ENCODE measurements at regions not wholly inside any gene's neighbourhood (a gene's known extent, or its start where the extent isn't known, plus 50 kb on each side); places are given as distances from the start of the nearest gene placed in this dataset.

GRCh38 chr4:100806988-100807387 is 289.2 kb upstream of the EMCN start:
- TF ChIP-seq POLR2A (IDR thresholded peaks at IDR 0.05) (no peak), CTCF (IDR thresholded peaks at IDR 0.05) (no peak)

All from right lobe of liver (tissue), 4 donors.